ENCODE measurements at regions not wholly inside any gene's neighbourhood (a gene's known extent, or its start where the extent isn't known, plus 50 kb on each side); places are given as distances from the start of the nearest gene placed in this dataset.
A peak's percentile ranks its signal among the peaks of the same experiment; 100 is the strongest.

- TF ChIP-seq REST (IDR thresholded peaks at IDR 0.05; ENCODE audit: insufficient read depth in 1 of 2, low read depth in 2 of 2, low read length in 2 of 2) = no peak
- TF ChIP-seq FOXP2 (optimal IDR thresholded peaks at IDR 0.05; ENCODE audit: borderline replicate concordance, extremely low read depth, extremely low read length, insufficient read depth) = no peak
- TF ChIP-seq POLR2AphosphoS5 (IDR thresholded peaks at IDR 0.05; ENCODE audit: low read depth, low read length) = no peak
- no peak for TF ChIP-seq SIN3A (IDR thresholded peaks at IDR 0.05; ENCODE audit: borderline replicate concordance, insufficient read depth, low read length)
- TF ChIP-seq TAF1 (IDR thresholded peaks at IDR 0.05; ENCODE audit: borderline replicate concordance, insufficient read depth, low read length) = no peak
These were observed 103.3 kb upstream of the CNTLN start for GRCh38 chr9:17031546-17031945.

- no peak for TF ChIP-seq POLR2AphosphoS5 (IDR thresholded peaks at IDR 0.05; ENCODE audit: low read depth, low read length)
These were observed 109.6 kb upstream of the CNTLN start for GRCh38 chr9:17025281-17025680.

- no peak for TF ChIP-seq SIN3A (IDR thresholded peaks at IDR 0.05; ENCODE audit: borderline replicate concordance, insufficient read depth, low read length)
- no peak for TF ChIP-seq FOXP2 (optimal IDR thresholded peaks at IDR 0.05; ENCODE audit: borderline replicate concordance, extremely low read depth, extremely low read length, insufficient read depth)
- no peak for TF ChIP-seq POLR2AphosphoS5 (IDR thresholded peaks at IDR 0.05; ENCODE audit: low read depth, low read length)
- no peak for TF ChIP-seq REST (IDR thresholded peaks at IDR 0.05; ENCODE audit: insufficient read depth in 1 of 2, low read depth in 2 of 2, low read length in 2 of 2)
- TF ChIP-seq TAF1 (IDR thresholded peaks at IDR 0.05; ENCODE audit: borderline replicate concordance, insufficient read depth, low read length) = no peak
These were observed 110.7 kb upstream of the CNTLN start for GRCh38 chr9:17024129-17024528.

- TF ChIP-seq POLR2AphosphoS5 (IDR thresholded peaks at IDR 0.05; ENCODE audit: low read depth, low read length) (no peak), REST (IDR thresholded peaks at IDR 0.05; ENCODE audit: insufficient read depth in 1 of 2, low read depth in 2 of 2, low read length in 2 of 2) (peak; percentile 37 to 65; a peak in 3 of 4 replicates)
These were observed 113.4 kb upstream of the CNTLN start for GRCh38 chr9:17021387-17021970.

- TF ChIP-seq FOXP2 (optimal IDR thresholded peaks at IDR 0.05; ENCODE audit: borderline replicate concordance, extremely low read depth, extremely low read length, insufficient read depth) (no peak), TAF1 (IDR thresholded peaks at IDR 0.05; ENCODE audit: borderline replicate concordance, insufficient read depth, low read length) (no peak), REST (IDR thresholded peaks at IDR 0.05; ENCODE audit: insufficient read depth in 1 of 2, low read depth in 2 of 2, low read length in 2 of 2) (no peak), POLR2AphosphoS5 (IDR thresholded peaks at IDR 0.05; ENCODE audit: low read depth, low read length) (no peak), SIN3A (IDR thresholded peaks at IDR 0.05; ENCODE audit: borderline replicate concordance, insufficient read depth, low read length) (no peak)
These were observed 115.4 kb upstream of the CNTLN start for GRCh38 chr9:17019398-17019797.
